ENCODE measurements at regions not wholly inside any gene's neighbourhood (a gene's known extent, or its start where the extent isn't known, plus 50 kb on each side); places are given as distances from the start of the nearest gene placed in this dataset.

DNA sequence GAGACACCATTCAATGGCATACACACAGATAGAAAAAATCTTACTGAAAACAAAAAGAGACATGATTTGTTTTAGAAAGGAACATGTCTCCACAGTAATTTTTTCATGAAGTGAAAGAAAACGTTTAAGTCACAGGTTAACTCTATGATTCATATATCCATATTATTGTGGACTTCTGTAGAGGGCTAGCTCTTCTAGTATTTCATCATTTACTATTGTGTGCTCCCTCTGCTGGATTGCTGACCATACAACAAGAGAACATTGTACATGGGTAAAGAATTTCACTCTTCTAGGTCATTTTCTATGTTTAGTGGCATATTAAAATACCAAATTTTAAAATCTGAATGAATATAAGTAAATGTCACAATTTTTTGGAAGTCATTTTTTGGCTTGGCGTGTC, 91.8 kb upstream of the POU3F4 start:
- TF ChIP-seq, protein P1, sequence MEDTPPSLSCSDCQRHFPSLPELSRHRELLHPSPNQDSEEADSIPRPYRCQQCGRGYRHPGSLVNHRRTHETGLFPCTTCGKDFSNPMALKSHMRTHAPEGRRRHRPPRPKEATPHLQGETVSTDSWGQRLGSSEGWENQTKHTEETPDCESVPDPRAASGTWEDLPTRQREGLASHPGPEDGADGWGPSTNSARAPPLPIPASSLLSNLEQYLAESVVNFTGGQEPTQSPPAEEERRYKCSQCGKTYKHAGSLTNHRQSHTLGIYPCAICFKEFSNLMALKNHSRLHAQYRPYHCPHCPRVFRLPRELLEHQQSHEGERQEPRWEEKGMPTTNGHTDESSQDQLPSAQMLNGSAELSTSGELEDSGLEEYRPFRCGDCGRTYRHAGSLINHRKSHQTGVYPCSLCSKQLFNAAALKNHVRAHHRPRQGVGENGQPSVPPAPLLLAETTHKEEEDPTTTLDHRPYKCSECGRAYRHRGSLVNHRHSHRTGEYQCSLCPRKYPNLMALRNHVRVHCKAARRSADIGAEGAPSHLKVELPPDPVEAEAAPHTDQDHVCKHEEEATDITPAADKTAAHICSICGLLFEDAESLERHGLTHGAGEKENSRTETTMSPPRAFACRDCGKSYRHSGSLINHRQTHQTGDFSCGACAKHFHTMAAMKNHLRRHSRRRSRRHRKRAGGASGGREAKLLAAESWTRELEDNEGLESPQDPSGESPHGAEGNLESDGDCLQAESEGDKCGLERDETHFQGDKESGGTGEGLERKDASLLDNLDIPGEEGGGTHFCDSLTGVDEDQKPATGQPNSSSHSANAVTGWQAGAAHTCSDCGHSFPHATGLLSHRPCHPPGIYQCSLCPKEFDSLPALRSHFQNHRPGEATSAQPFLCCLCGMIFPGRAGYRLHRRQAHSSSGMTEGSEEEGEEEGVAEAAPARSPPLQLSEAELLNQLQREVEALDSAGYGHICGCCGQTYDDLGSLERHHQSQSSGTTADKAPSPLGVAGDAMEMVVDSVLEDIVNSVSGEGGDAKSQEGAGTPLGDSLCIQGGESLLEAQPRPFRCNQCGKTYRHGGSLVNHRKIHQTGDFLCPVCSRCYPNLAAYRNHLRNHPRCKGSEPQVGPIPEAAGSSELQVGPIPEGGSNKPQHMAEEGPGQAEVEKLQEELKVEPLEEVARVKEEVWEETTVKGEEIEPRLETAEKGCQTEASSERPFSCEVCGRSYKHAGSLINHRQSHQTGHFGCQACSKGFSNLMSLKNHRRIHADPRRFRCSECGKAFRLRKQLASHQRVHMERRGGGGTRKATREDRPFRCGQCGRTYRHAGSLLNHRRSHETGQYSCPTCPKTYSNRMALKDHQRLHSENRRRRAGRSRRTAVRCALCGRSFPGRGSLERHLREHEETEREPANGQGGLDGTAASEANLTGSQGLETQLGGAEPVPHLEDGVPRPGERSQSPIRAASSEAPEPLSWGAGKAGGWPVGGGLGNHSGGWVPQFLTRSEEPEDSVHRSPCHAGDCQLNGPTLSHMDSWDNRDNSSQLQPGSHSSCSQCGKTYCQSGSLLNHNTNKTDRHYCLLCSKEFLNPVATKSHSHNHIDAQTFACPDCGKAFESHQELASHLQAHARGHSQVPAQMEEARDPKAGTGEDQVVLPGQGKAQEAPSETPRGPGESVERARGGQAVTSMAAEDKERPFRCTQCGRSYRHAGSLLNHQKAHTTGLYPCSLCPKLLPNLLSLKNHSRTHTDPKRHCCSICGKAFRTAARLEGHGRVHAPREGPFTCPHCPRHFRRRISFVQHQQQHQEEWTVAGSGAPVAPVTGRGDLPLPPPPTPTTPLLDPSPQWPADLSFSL (CRISPR knock-in tag; IDR thresholded peaks at IDR 0.05) = no peak
- TF ChIP-seq ZZZ3 (CRISPR knock-in tag; IDR thresholded peaks at IDR 0.05; ENCODE audit: borderline replicate concordance) = no peak
- no peak for TF ChIP-seq TCF7L2 (IDR thresholded peaks at IDR 0.05; ENCODE audit: low read depth, low read length)
- TF ChIP-seq, protein P2, sequence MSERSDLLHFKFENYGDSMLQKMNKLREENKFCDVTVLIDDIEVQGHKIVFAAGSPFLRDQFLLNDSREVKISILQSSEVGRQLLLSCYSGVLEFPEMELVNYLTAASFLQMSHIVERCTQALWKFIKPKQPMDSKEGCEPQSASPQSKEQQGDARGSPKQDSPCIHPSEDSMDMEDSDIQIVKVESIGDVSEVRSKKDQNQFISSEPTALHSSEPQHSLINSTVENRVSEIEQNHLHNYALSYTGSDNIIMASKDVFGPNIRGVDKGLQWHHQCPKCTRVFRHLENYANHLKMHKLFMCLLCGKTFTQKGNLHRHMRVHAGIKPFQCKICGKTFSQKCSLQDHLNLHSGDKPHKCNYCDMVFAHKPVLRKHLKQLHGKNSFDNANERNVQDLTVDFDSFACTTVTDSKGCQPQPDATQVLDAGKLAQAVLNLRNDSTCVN (CRISPR knock-in tag; IDR thresholded peaks at IDR 0.05; ENCODE audit: borderline replicate concordance) = no peak
- TF ChIP-seq NFATC3 (CRISPR knock-in tag; IDR thresholded peaks at IDR 0.05) = no peak
- no peak for TF ChIP-seq EHMT2 (IDR thresholded peaks at IDR 0.05; ENCODE audit: borderline replicate concordance, low read depth, low read length)
- no peak for TF ChIP-seq IRX3 (CRISPR knock-in tag; IDR thresholded peaks at IDR 0.05; ENCODE audit: borderline replicate concordance, low read depth)

Data from HepG2 (cell line).